K562 (cell line): ENCODE measurements at regions not wholly inside any gene's neighbourhood (a gene's known extent, or its start where the extent isn't known, plus 50 kb on each side); places are given as distances from the start of the nearest gene placed in this dataset.

Experiments used
- ETV5 ChIP-seq: sonication (generic); formaldehyde crosslinking; IDR thresholded peaks from 2 replicates; pipeline ENCODE4 v1.4.0; 2020; ENCODE audit warnings: low read depth, mild to moderate bottlenecking, missing genetic modification reagents
- PCBP2 ChIP-seq: fragments of 200-400 bp; formaldehyde crosslinking; IDR thresholded peaks from 2 replicates; pipeline ENCODE4 v1.6.1; 2018; ENCODE audit warnings: low read length, low read depth, mild to moderate bottlenecking, moderate library complexity; ENCODE audit not compliant: poor library complexity, severe bottlenecking
- POLR2AphosphoS5 ChIP-seq: IDR thresholded peaks from 2 replicates; pipeline ENCODE4 v1.6.1; 2011; ENCODE audit warnings: mild to moderate bottlenecking, low read depth, low read length, moderate library complexity; ENCODE audit not compliant: control insufficient read depth, insufficient read depth
- RBM15 ChIP-seq: fragments of 200-400 bp; formaldehyde crosslinking; IDR thresholded peaks from 2 replicates; pipeline ENCODE4 v1.6.1; 2018; ENCODE audit warnings: mild to moderate bottlenecking, low read length, moderate library complexity; ENCODE audit not compliant: insufficient read depth
- SMC3 ChIP-seq: conservative IDR thresholded peaks from 2 replicates; pipeline ENCODE4 v1.6.1; 2011; ENCODE audit warnings: low read depth, low read length, improper control_type of control experiment; ENCODE audit not compliant: insufficient read depth
- TRIM28 ChIP-seq: fragments of 450-650 bp; IDR thresholded peaks from 2 replicates; pipeline ENCODE4 v1.6.1; 2017
- ZNF79 ChIP-seq: fragments of 250-450 bp; sonication (Bioruptor Pico); IDR thresholded peaks from 2 replicates; pipeline ENCODE4 v1.4.0; 2020; ENCODE audit warnings: low read depth, mild to moderate bottlenecking, moderate library complexity

DNA sequence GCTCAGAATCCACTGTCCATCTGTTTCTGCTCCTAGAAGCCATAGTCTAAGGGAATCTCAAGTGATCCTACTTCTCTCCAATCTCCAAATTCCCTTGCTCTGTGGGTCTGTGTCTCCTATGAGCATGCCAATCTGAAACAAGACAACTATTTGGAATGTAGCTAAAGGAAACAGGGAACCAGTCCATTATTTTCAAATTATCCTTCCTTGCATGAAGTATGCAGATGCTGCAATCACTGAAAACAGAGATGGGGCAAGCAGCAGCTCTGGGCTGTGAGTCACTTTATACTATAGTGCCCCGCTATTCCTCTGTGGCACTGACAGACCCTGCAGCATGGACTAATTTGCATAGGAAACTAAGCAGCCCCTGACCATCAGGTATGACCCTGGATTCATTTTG lies 76.9 kb upstream of the PRSS58 start:
- no peak for TF ChIP-seq TRIM28
- no peak for TF ChIP-seq PCBP2
- no peak for TF ChIP-seq POLR2AphosphoS5
- TF ChIP-seq RBM15: no peak
- TF ChIP-seq SMC3: no peak
- no peak for TF ChIP-seq ZNF79
- no peak for TF ChIP-seq ETV5 (CRISPR knock-in tag)
